WTC11 (cell line): ENCODE measurements at regions not wholly inside any gene's neighbourhood (a gene's known extent, or its start where the extent isn't known, plus 50 kb on each side); places are given as distances from the start of the nearest gene placed in this dataset.

Experiments used
- ATAC-seq: fragments of 200-7000 bp; cut with Tn5 transposase; 2 replicates; pipeline ENCODE4 v1.10.0; 2021; ENCODE audit warnings: mild to moderate bottlenecking, moderate library complexity
- CTCF ChIA-PET: fragments of 300-600 bp; sonication (Branson Sonifier 250); formaldehyde crosslinking; loops from one replicate; lab custom pipeline; 2021; ENCODE audit warnings: antibody characterized with exemption; lab: Charles Lee
- POLR2A ChIA-PET: fragments of 350-600 bp; sonication (Branson Sonifier 250); formaldehyde crosslinking; loops from one replicate; lab custom pipeline; 2021; ENCODE audit warnings: antibody characterized with exemption; lab: Charles Lee
- DNase-seq: peaks from one replicate; pipeline ENCODE4 v3.0.0; 2021; ENCODE audit warnings: low spot score
- H3K27ac Mint-ChIP-seq: 2 replicates; pipeline ENCODE4 v1.8.0; 2021; ENCODE audit warnings: mixed read lengths
- H3K27me3 Mint-ChIP-seq: 2 replicates; pipeline ENCODE4 v1.8.0; 2021; ENCODE audit warnings: low read depth, mild to moderate bottlenecking, moderate library complexity, mixed read lengths
- H3K36me3 Mint-ChIP-seq: 2 replicates; pipeline ENCODE4 v1.8.0; 2021; ENCODE audit warnings: mixed read lengths
- H3K4me1 Mint-ChIP-seq: 2 replicates; pipeline ENCODE4 v1.8.0; 2022; ENCODE audit warnings: mixed read lengths
- H3K4me3 Mint-ChIP-seq: 2 replicates; pipeline ENCODE4 v1.8.0; 2021; ENCODE audit warnings: mild to moderate bottlenecking, moderate library complexity, mixed read lengths
- H3K9me3 Mint-ChIP-seq: 2 replicates; pipeline ENCODE4 v1.8.0; 2021; ENCODE audit warnings: mixed read lengths
- ATF1 ChIP-seq: sonication (generic); formaldehyde crosslinking; IDR thresholded peaks from 2 replicates; pipeline ENCODE4 v1.8.1; 2023; ENCODE audit warnings: mild to moderate bottlenecking, moderate library complexity, missing genetic modification reagents
- ETV6 ChIP-seq: sonication (generic); formaldehyde crosslinking; IDR thresholded peaks from 2 replicates; pipeline ENCODE4 v1.8.1; 2022; ENCODE audit warnings: mild to moderate bottlenecking, missing genetic modification reagents
- FOXP1 ChIP-seq: sonication (generic); formaldehyde crosslinking; IDR thresholded peaks from 2 replicates; pipeline ENCODE4 v1.8.0; 2022; ENCODE audit warnings: missing genetic modification reagents, mild to moderate bottlenecking, moderate library complexity, borderline replicate concordance
- NFATC4 ChIP-seq: fragments of 250-450 bp; sonication (Bioruptor Pico); IDR thresholded peaks from 2 replicates; pipeline ENCODE4 v1.9.0; 2021; ENCODE audit warnings: mild to moderate bottlenecking
- NFE2L1 ChIP-seq: sonication (generic); formaldehyde crosslinking; IDR thresholded peaks from 2 replicates; pipeline ENCODE4 v1.8.1; 2023; ENCODE audit warnings: missing genetic modification reagents
- NR1H2 ChIP-seq: sonication (generic); formaldehyde crosslinking; IDR thresholded peaks from 2 replicates; pipeline ENCODE4 v1.9.0; 2021; ENCODE audit warnings: mild to moderate bottlenecking, moderate library complexity, missing genetic modification reagents
- SMAD3 ChIP-seq: sonication (generic); formaldehyde crosslinking; IDR thresholded peaks from 2 replicates; pipeline ENCODE4 v1.8.0; 2022; ENCODE audit warnings: missing genetic modification reagents, mild to moderate bottlenecking, borderline replicate concordance
- TCF7 ChIP-seq: sonication (generic); formaldehyde crosslinking; IDR thresholded peaks from 2 replicates; pipeline ENCODE4 v1.8.0; 2022; ENCODE audit warnings: mild to moderate bottlenecking, low read depth, missing genetic modification reagents, moderate library complexity
- ZNF232 ChIP-seq: sonication (generic); formaldehyde crosslinking; IDR thresholded peaks from 2 replicates; pipeline ENCODE4 v1.8.0; 2022; ENCODE audit warnings: mild to moderate bottlenecking, missing genetic modification reagents
- ZNF263 ChIP-seq: sonication (generic); formaldehyde crosslinking; IDR thresholded peaks from 2 replicates; pipeline ENCODE4 v1.8.1; 2022; ENCODE audit warnings: low read depth, mild to moderate bottlenecking, moderate library complexity, missing genetic modification reagents
- TF ChIP-seq, protein P1 (sequence below): sonication (generic); formaldehyde crosslinking; conservative IDR thresholded peaks from 2 replicates; pipeline ENCODE4 v1.8.1; 2023; ENCODE audit warnings: mild to moderate bottlenecking, low read depth, missing genetic modification reagents, moderate library complexity
- TF ChIP-seq, protein P2 (sequence below): fragments of 200-600 bp; IDR thresholded peaks from 2 replicates; pipeline ENCODE4 v1.8.0; 2022; ENCODE audit warnings: antibody characterized with exemption
- TF ChIP-seq, protein P3 (sequence below): sonication (generic); formaldehyde crosslinking; IDR thresholded peaks from 2 replicates; pipeline ENCODE4 v1.8.1; 2023; ENCODE audit warnings: mild to moderate bottlenecking, missing genetic modification reagents, moderate library complexity
- TF ChIP-seq, protein P4 (sequence below): sonication (generic); formaldehyde crosslinking; IDR thresholded peaks from 2 replicates; pipeline ENCODE4 v1.8.1; 2023; ENCODE audit warnings: mild to moderate bottlenecking, missing genetic modification reagents, borderline replicate concordance
- TF ChIP-seq, protein P5 (sequence below): sonication (generic); formaldehyde crosslinking; IDR thresholded peaks from 2 replicates; pipeline ENCODE4 v1.8.0; 2022; ENCODE audit warnings: mild to moderate bottlenecking, missing genetic modification reagents
- TF ChIP-seq, protein P6 (sequence below): sonication (generic); formaldehyde crosslinking; conservative IDR thresholded peaks from 2 replicates; pipeline ENCODE4 v1.8.1; 2022; ENCODE audit warnings: mild to moderate bottlenecking, missing genetic modification reagents
- TF ChIP-seq, protein P7 (sequence below): sonication (generic); formaldehyde crosslinking; IDR thresholded peaks from 2 replicates; pipeline ENCODE4 v1.8.1; 2022; ENCODE audit warnings: mild to moderate bottlenecking, missing genetic modification reagents, moderate library complexity, borderline replicate concordance
- TF ChIP-seq, protein P8 (sequence below): sonication (generic); formaldehyde crosslinking; IDR thresholded peaks from 2 replicates; pipeline ENCODE4 v1.8.0; 2022; ENCODE audit warnings: missing genetic modification reagents
- TF ChIP-seq, protein P9 (sequence below): fragments of 250-450 bp; sonication (Bioruptor Pico); IDR thresholded peaks from 2 replicates; pipeline ENCODE4 v1.9.0; 2021; ENCODE audit warnings: moderate library complexity, mild to moderate bottlenecking, inconsistent platforms, borderline replicate concordance

DNA sequence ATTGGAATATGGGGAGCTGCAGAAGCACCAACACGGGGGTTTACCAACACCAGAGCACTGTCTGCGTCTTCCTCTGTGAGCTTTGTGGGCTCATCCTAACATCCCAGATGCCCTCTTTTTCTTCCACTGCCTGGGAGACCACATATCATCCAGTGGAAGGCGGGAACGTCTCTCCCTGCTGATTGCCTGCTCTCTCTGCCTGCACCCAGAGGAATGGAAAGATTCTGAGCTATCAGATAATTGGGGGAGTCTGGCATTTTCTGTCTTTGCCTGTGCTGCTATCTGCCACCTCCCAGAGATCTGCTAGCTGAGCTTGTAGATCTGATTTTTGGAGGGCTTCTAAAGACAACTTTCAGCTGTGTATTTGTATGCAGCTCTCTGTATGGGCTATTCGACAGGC lies 166.2 kb upstream of the PLXNA2 start:
- Mint-ChIP-seq H3K27me3 (no peaks in the 10 kb centered on the region), H3K36me3 (no peaks in the 10 kb centered on the region), H3K4me1 (no peaks in the 10 kb centered on the region), H3K4me3 (no peak overlapping the region), H3K9me3 (no peaks in the 10 kb centered on the region), H3K27ac (no peak overlapping the region)
- ChIA-PET CTCF (no interaction called here), POLR2A (no interaction called here)
- ATAC-seq, result no peak
- TF ChIP-seq TCF7 (CRISPR knock-in tag) (no peak), FOXP1 (CRISPR knock-in tag) (no peak), NFE2L1 (CRISPR knock-in tag) (no peak), NFATC4 (no peak), NR1H2 (CRISPR knock-in tag) (no peak), ATF1 (no peak), ETV6 (CRISPR knock-in tag) (no peak), ZNF263 (CRISPR knock-in tag) (no peak), ZNF232 (CRISPR knock-in tag) (no peak), SMAD3 (CRISPR knock-in tag) (no peak)
- TF ChIP-seq, protein P1, sequence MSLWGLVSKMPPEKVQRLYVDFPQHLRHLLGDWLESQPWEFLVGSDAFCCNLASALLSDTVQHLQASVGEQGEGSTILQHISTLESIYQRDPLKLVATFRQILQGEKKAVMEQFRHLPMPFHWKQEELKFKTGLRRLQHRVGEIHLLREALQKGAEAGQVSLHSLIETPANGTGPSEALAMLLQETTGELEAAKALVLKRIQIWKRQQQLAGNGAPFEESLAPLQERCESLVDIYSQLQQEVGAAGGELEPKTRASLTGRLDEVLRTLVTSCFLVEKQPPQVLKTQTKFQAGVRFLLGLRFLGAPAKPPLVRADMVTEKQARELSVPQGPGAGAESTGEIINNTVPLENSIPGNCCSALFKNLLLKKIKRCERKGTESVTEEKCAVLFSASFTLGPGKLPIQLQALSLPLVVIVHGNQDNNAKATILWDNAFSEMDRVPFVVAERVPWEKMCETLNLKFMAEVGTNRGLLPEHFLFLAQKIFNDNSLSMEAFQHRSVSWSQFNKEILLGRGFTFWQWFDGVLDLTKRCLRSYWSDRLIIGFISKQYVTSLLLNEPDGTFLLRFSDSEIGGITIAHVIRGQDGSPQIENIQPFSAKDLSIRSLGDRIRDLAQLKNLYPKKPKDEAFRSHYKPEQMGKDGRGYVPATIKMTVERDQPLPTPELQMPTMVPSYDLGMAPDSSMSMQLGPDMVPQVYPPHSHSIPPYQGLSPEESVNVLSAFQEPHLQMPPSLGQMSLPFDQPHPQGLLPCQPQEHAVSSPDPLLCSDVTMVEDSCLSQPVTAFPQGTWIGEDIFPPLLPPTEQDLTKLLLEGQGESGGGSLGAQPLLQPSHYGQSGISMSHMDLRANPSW (CRISPR knock-in tag), result no peak
- TF ChIP-seq, protein P2, sequence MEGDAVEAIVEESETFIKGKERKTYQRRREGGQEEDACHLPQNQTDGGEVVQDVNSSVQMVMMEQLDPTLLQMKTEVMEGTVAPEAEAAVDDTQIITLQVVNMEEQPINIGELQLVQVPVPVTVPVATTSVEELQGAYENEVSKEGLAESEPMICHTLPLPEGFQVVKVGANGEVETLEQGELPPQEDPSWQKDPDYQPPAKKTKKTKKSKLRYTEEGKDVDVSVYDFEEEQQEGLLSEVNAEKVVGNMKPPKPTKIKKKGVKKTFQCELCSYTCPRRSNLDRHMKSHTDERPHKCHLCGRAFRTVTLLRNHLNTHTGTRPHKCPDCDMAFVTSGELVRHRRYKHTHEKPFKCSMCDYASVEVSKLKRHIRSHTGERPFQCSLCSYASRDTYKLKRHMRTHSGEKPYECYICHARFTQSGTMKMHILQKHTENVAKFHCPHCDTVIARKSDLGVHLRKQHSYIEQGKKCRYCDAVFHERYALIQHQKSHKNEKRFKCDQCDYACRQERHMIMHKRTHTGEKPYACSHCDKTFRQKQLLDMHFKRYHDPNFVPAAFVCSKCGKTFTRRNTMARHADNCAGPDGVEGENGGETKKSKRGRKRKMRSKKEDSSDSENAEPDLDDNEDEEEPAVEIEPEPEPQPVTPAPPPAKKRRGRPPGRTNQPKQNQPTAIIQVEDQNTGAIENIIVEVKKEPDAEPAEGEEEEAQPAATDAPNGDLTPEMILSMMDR, result no peak
- TF ChIP-seq, protein P3, sequence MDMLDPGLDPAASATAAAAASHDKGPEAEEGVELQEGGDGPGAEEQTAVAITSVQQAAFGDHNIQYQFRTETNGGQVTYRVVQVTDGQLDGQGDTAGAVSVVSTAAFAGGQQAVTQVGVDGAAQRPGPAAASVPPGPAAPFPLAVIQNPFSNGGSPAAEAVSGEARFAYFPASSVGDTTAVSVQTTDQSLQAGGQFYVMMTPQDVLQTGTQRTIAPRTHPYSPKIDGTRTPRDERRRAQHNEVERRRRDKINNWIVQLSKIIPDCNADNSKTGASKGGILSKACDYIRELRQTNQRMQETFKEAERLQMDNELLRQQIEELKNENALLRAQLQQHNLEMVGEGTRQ (CRISPR knock-in tag), result no peak
- TF ChIP-seq, protein P4, sequence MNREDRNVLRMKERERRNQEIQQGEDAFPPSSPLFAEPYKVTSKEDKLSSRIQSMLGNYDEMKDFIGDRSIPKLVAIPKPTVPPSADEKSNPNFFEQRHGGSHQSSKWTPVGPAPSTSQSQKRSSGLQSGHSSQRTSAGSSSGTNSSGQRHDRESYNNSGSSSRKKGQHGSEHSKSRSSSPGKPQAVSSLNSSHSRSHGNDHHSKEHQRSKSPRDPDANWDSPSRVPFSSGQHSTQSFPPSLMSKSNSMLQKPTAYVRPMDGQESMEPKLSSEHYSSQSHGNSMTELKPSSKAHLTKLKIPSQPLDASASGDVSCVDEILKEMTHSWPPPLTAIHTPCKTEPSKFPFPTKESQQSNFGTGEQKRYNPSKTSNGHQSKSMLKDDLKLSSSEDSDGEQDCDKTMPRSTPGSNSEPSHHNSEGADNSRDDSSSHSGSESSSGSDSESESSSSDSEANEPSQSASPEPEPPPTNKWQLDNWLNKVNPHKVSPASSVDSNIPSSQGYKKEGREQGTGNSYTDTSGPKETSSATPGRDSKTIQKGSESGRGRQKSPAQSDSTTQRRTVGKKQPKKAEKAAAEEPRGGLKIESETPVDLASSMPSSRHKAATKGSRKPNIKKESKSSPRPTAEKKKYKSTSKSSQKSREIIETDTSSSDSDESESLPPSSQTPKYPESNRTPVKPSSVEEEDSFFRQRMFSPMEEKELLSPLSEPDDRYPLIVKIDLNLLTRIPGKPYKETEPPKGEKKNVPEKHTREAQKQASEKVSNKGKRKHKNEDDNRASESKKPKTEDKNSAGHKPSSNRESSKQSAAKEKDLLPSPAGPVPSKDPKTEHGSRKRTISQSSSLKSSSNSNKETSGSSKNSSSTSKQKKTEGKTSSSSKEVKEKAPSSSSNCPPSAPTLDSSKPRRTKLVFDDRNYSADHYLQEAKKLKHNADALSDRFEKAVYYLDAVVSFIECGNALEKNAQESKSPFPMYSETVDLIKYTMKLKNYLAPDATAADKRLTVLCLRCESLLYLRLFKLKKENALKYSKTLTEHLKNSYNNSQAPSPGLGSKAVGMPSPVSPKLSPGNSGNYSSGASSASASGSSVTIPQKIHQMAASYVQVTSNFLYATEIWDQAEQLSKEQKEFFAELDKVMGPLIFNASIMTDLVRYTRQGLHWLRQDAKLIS (CRISPR knock-in tag), result no peak
- TF ChIP-seq, protein P5, sequence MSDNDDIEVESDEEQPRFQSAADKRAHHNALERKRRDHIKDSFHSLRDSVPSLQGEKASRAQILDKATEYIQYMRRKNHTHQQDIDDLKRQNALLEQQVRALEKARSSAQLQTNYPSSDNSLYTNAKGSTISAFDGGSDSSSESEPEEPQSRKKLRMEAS (CRISPR knock-in tag), result no peak
- TF ChIP-seq, protein P6, sequence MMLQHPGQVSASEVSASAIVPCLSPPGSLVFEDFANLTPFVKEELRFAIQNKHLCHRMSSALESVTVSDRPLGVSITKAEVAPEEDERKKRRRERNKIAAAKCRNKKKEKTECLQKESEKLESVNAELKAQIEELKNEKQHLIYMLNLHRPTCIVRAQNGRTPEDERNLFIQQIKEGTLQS (CRISPR knock-in tag), result no peak
- TF ChIP-seq, protein P7, sequence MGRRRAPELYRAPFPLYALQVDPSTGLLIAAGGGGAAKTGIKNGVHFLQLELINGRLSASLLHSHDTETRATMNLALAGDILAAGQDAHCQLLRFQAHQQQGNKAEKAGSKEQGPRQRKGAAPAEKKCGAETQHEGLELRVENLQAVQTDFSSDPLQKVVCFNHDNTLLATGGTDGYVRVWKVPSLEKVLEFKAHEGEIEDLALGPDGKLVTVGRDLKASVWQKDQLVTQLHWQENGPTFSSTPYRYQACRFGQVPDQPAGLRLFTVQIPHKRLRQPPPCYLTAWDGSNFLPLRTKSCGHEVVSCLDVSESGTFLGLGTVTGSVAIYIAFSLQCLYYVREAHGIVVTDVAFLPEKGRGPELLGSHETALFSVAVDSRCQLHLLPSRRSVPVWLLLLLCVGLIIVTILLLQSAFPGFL (CRISPR knock-in tag), result no peak
- TF ChIP-seq, protein P8, sequence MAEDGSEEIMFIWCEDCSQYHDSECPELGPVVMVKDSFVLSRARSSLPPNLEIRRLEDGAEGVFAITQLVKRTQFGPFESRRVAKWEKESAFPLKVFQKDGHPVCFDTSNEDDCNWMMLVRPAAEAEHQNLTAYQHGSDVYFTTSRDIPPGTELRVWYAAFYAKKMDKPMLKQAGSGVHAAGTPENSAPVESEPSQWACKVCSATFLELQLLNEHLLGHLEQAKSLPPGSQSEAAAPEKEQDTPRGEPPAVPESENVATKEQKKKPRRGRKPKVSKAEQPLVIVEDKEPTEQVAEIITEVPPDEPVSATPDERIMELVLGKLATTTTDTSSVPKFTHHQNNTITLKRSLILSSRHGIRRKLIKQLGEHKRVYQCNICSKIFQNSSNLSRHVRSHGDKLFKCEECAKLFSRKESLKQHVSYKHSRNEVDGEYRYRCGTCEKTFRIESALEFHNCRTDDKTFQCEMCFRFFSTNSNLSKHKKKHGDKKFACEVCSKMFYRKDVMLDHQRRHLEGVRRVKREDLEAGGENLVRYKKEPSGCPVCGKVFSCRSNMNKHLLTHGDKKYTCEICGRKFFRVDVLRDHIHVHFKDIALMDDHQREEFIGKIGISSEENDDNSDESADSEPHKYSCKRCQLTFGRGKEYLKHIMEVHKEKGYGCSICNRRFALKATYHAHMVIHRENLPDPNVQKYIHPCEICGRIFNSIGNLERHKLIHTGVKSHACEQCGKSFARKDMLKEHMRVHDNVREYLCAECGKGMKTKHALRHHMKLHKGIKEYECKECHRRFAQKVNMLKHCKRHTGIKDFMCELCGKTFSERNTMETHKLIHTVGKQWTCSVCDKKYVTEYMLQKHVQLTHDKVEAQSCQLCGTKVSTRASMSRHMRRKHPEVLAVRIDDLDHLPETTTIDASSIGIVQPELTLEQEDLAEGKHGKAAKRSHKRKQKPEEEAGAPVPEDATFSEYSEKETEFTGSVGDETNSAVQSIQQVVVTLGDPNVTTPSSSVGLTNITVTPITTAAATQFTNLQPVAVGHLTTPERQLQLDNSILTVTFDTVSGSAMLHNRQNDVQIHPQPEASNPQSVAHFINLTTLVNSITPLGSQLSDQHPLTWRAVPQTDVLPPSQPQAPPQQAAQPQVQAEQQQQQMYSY (CRISPR knock-in tag), result no peak
- TF ChIP-seq, protein P9, sequence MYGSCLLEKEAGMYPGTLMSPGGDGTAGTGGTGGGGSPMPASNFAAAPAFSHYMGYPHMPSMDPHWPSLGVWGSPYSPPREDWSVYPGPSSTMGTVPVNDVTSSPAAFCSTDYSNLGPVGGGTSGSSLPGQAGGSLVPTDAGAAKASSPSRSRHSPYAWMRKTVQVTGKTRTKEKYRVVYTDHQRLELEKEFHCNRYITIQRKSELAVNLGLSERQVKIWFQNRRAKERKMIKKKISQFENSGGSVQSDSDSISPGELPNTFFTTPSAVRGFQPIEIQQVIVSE (CRISPR knock-in tag), result no peak
- no peak for DNase-seq
